NB4 (cell line): ENCODE measurements at regions not wholly inside any gene's neighbourhood (a gene's known extent, or its start where the extent isn't known, plus 50 kb on each side); places are given as distances from the start of the nearest gene placed in this dataset.
A peak's percentile ranks its signal among the peaks of the same experiment; 100 is the strongest.
"Not testable (repeated sequence)": the region's sequence is repeated elsewhere in the genome, so short reads cannot be mapped to it uniquely, and the experiment has no call there.

Source experiments
- DNase-seq: peaks from one replicate; pipeline ENCODE4 v3.0.0; 2010; ENCODE audit warnings: low read depth
- H3K4me3 ChIP-seq: one replicate; pipeline ENCODE4 v1.5.1; 2011; ENCODE audit warnings: mild to moderate bottlenecking, low read depth, low read length, moderate library complexity
- MAX ChIP-seq: IDR thresholded peaks from 2 replicates; pipeline ENCODE4 v1.6.1; 2011; ENCODE audit warnings: low read depth, low read length
- MYC ChIP-seq: IDR thresholded peaks from 2 replicates; pipeline ENCODE4 v1.6.1; 2011; ENCODE audit warnings: low read depth, low read length
- POLR2A ChIP-seq: IDR thresholded peaks from 2 replicates; pipeline ENCODE4 v1.6.1; 2011; ENCODE audit warnings: mild to moderate bottlenecking; ENCODE audit not compliant: insufficient read length; ENCODE audit errors: extremely low read depth
- TF ChIP-seq, protein P1 (sequence below): IDR thresholded peaks from one replicate; pipeline ENCODE4 v1.5.1; 2012; ENCODE audit warnings: low read depth, low read length

DNA sequence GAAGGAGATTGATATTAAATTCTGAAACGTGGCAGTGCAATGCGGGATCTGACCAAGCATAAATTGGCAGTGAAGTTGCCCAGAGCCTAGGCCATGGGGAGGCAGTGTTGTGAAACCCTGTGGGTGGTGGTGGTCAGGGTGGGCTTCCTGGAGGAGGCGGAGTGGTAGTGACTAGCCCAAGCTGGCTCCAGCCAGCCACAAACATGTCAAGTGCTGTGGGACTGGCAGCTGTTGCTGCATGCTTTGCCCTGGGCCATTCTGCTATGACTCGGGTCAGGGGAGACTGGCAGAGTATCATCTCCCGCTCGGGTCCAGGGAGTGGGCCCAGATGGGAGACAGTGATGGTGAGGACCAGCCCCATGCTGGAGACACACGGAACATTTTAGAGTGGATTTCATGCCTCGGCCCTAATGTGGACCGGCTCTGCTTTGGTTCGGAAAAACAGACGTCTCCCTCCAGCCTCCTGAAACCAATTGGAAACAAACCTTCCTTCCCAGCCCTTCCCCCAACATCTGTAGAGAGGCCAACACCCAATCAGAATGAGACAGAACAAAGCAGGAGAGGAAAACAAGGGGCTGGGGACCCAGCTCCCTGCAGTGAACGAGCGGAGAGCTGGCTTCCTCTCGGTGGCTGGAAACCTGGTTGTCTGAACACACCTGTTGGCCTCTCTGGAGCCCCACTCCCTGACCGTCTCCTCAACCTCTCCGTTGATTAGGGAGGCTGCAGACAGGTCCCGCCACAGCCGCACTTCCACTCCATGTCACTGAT, 58.2 kb downstream of the TMEM270 start:
- TF ChIP-seq POLR2A (no peak), MAX (no peak), MYC (no peak)
- TF ChIP-seq, protein P1, sequence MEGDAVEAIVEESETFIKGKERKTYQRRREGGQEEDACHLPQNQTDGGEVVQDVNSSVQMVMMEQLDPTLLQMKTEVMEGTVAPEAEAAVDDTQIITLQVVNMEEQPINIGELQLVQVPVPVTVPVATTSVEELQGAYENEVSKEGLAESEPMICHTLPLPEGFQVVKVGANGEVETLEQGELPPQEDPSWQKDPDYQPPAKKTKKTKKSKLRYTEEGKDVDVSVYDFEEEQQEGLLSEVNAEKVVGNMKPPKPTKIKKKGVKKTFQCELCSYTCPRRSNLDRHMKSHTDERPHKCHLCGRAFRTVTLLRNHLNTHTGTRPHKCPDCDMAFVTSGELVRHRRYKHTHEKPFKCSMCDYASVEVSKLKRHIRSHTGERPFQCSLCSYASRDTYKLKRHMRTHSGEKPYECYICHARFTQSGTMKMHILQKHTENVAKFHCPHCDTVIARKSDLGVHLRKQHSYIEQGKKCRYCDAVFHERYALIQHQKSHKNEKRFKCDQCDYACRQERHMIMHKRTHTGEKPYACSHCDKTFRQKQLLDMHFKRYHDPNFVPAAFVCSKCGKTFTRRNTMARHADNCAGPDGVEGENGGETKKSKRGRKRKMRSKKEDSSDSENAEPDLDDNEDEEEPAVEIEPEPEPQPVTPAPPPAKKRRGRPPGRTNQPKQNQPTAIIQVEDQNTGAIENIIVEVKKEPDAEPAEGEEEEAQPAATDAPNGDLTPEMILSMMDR = no peak
- DNase-seq = peak; percentile 41
- H3K4me3 ChIP-seq = no peak overlapping the region

DNA sequence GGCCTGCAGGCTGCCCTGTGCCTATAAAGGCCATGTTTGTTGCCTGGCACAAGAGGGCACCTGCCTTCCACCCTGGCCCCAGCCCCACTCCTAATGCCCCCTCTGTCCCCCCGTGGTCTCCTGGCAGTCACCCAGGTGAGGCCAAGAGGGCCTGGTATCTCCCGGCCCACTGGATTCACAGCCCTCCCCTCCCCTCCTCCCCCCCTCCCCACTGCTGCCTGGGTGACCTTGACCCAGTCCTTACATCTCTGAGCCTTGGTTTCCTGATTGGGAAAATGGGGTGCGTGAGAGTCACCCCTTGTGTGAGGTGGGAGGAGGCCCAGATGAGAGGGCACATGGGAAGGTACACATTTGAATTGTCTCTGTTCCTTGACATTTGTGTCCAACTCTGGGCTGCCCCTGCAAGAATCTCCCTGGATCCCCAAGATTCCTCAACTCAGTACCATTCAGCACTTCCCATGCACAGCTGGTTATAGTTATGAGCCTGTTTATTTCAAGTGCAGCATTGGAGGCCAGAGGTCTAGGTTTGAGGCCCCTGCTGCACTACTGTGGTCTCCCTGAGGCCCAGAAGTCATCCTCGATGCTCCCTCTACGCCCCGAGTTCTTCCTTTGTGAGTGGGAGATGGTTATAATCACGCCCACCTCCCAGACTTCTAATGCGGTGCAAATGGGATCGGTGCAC, 58.9 kb downstream of the TMEM270 start:
- no peak for DNase-seq
- TF ChIP-seq POLR2A = no peak
- no peak overlapping the region for H3K4me3 ChIP-seq

GRCh38 chr7:73920406-73921134, 59.6 kb downstream of the TMEM270 start:
- H3K4me3 ChIP-seq = no peak overlapping the region
- TF ChIP-seq POLR2A (no peak), MAX (no peak), MYC (no peak)
- TF ChIP-seq, protein P1 = no peak
- DNase-seq = no peak

DNA sequence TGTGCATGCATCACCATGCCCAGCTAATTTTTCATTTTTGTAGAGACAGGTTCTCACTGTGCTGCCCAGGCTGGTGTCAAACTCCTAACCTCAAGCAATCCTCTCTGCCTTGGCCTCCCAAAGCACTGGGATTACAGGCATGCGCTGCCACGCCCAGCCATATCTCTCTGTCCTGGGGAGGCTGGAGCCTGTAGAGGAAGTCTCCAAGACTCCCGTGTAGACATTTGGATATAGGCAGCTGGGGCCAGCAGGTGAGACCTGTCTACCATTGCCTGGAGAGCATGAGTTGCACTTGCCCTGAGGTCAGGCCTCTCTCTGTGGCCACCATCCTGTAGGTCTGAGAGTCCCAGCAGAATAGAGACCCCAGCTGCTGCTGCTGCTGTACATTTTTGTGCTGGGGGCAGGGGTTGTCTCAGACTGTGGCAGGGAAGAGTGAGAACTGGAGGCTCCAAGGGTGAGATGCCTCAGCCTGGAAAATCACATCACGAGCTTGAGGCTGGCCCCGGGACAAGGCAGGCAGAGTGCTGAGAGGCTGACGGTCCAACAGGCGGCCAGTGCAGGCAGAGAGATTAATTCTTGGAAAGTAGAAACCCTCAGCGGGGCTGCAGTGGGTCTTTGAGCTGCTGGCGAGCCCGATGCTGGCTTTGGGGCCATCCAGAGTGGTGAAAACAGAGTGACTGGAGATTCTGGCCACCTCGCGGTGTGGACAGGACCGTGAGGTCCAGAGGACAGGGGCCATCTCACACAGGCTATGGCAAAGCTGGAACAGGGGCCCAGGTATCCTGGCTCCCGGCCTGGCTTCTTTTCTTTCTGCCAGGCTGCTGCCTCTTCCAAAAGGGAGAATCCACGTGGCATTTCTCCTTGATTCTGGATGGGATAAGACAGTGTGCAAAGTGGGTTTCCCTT, 60.9 kb downstream of the TMEM270 start:
- DNase-seq = no peak
- H3K4me3 ChIP-seq = no peak overlapping the region
- TF ChIP-seq, protein P1 = no peak
- no peak for TF ChIP-seq MYC

DNA sequence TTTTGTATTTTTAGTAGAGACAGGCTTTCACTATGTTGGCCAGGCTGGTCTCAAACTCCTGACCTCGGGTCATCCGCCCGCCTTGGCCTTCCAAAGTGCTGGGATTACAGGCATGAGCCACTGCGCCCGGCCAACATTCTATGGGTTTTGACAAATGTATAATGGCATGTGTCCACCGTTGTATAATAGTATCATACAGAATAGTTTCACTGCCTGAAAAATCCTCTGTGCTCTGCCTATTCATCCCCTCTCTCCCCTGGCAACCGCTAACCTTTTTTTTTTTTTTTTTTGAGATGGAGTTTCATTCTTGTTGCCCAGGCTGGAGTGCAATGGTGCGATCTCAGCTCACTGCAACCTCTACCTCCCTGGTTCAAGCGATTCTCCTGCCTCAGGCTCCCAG, 67.7 kb downstream of the TMEM270 start:
- not testable (repeated sequence) for H3K4me3 ChIP-seq

DNA sequence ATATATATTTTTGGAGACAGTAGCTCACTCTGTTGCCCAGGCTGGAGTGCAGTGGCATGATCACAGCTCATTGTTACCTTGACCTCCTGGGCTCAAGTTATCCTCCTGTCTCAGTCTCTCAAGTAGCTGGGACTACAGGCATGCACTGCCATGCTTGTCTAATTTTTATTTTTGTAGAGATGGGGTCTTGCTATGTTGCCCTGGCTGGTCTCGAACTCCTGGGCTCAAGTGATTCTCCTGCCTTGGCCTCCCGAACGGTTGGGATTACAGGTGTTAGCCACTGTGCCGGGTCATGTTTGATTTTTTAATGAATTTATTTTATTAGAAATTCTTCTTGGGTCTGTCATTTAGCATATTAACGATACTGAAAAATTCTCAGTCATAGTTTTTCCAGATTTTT, 70.5 kb downstream of the TMEM270 start:
- no peak for DNase-seq
- TF ChIP-seq MYC = no peak
- TF ChIP-seq MAX = no peak
- no peak for TF ChIP-seq POLR2A
- TF ChIP-seq, protein P1 = no peak
- H3K4me3 ChIP-seq = no peak overlapping the region

More for the DNA sequence above, 67.7 kb downstream of the TMEM270 start:
- not testable (repeated sequence) for DNase-seq
